Esophagus (tissue), 2 donors: ENCODE measurements at regions not wholly inside any gene's neighbourhood (a gene's known extent, or its start where the extent isn't known, plus 50 kb on each side); places are given as distances from the start of the nearest gene placed in this dataset.

ENCODE experiments used
- H3K27ac ChIP-seq, 2 donors: one replicate each; pipeline ENCODE4 v1.5.1; 2013; ENCODE audit warnings: low read depth in 2 of 2, mild to moderate bottlenecking in 2 of 2, inconsistent platforms in 1 of 2, low read length in 1 of 2, moderate library complexity in 1 of 2
- H3K27me3 ChIP-seq, 2 donors: one replicate each; pipeline ENCODE4 v1.6.1; 2013; ENCODE audit warnings: low read length in 2 of 2, control low read depth in 1 of 2, mild to moderate bottlenecking in 1 of 2; ENCODE audit not compliant: insufficient read depth in 2 of 2, control insufficient read depth in 1 of 2
- H3K36me3 ChIP-seq, 2 donors: one replicate each; pipeline ENCODE4 v1.6.1; 2013; ENCODE audit warnings: low read length in 1 of 2; ENCODE audit not compliant: control insufficient read depth in 2 of 2, insufficient read depth in 2 of 2
- H3K4me1 ChIP-seq, 2 donors: one replicate each; pipeline ENCODE4 v1.6.1; 2013; ENCODE audit warnings: low read length in 1 of 2; ENCODE audit not compliant: control insufficient read depth in 2 of 2, insufficient read depth in 2 of 2
- H3K4me3 ChIP-seq, 2 donors: one replicate each; pipeline ENCODE4 v1.5.1; 2013; ENCODE audit warnings: low read length in 2 of 2, mild to moderate bottlenecking in 2 of 2, low read depth in 1 of 2, moderate library complexity in 1 of 2
- H3K9me3 ChIP-seq, 2 donors: one replicate each; pipeline ENCODE4 v1.6.1; 2013; ENCODE audit warnings: mild to moderate bottlenecking in 2 of 2, low read depth in 1 of 2, low read length in 1 of 2, moderate library complexity in 1 of 2; ENCODE audit not compliant: control insufficient read depth in 2 of 2, insufficient read depth in 1 of 2
- WGBS, 2 donors: extraction: QIAGEN DNeasy Blood & Tissue Kit; methylation state at CpG; one replicate each; pipeline ENCODE4 v1.1.7; 2013; 5-methylcytosine and 5-hydroxymethylcytosine counted together
- donor health status: healthy with polysubstance abuse.
- donor health status: Bipolar disorder and iron deficiency.

DNA sequence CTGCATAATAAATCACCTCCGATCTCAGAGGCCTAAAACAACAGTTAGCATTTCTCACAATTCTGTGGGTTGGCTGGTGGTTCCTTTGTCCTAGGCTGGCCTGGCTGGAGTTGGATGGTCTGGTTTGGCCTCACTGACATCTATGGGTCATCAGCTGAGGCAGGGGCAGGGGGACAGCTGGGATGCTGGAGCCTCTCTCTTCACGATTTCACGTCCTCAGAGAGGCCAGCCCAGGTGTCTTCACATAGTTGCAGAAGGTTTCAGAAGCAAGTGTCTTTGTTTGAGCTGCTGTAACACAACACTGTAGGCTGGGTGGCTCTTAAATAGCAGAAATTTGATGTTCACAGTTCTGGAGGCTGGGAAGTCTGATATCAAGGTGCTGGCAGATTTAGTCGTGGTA, 155.5 kb upstream of the CACNA1E start:
- Histone ChIP-seq H3K27ac (no peak overlapping the region), H3K27me3 (no peaks in the 10 kb centered on the region), H3K36me3 (no peaks in the 10 kb centered on the region), H3K4me3 (no peak overlapping the region), H3K4me1 (no peaks in the 10 kb centered on the region), H3K9me3 (peaks cover 2 to 9% of the 10 kb centered on the region in 2 donors)
- 84 to 91% methylated on average over 4 of the region's 4 CpGs for WGBS, 2 donors

DNA sequence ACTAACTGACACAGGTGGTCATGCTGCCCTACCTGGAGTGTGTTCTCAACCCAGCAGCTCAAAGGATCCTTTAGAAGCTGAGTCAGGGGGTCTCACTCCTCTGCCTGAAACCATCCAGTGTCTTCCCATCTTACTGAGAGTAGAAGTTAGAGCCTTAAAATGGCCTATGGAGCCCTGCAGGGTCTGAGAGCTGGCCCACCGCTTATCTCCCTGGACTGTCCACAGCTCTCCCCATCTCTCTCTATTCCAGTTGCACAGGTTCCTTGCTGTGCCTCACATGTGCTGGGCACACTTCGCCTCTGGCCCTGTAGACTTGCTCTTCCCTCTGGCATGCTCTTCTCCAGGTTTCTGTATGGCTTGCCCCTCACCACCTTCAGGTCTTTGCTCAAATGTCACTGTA, 148.6 kb upstream of the CACNA1E start:
- H3K4me1 ChIP-seq = no peaks in the 10 kb centered on the region
- whole genome bisulfite sequencing, 2 donors = 92 to 98% methylated on average over 2 of the region's 2 CpGs
- no peaks in the 10 kb centered on the region for H3K27me3 ChIP-seq
- H3K9me3 ChIP-seq = no peaks in the 10 kb centered on the region
- no peak overlapping the region for H3K27ac ChIP-seq
- H3K36me3 ChIP-seq = no peaks in the 10 kb centered on the region
- no peak overlapping the region for H3K4me3 ChIP-seq

DNA sequence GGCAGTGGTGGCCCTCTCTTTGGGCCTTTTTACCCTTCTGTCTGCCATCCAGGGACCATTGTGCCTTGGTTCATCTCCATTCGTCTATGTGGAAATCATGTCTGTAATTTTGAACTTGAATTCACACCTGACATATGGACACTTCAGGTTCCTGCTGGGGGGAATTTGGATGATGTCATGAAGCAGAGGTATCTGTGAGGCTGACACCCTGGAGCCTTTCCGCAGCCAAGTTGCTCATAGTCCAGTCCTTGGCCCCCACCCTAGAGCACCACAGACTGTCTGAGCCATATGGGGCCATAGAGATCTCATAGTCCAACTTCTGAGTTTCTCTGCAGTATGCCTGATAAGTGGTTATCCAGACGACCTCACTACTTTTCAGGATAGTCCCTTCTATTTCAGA, 147.7 kb upstream of the CACNA1E start:
- H3K4me1 ChIP-seq = no peaks in the 10 kb centered on the region
- no peaks in the 10 kb centered on the region for H3K9me3 ChIP-seq
- H3K4me3 ChIP-seq = no peak overlapping the region
- no peaks in the 10 kb centered on the region for H3K36me3 ChIP-seq
- H3K27ac ChIP-seq = no peak overlapping the region
- WGBS, 2 donors = 79 to 88% methylated on average over 3 of the region's 3 CpGs
- H3K27me3 ChIP-seq = no peaks in the 10 kb centered on the region

DNA sequence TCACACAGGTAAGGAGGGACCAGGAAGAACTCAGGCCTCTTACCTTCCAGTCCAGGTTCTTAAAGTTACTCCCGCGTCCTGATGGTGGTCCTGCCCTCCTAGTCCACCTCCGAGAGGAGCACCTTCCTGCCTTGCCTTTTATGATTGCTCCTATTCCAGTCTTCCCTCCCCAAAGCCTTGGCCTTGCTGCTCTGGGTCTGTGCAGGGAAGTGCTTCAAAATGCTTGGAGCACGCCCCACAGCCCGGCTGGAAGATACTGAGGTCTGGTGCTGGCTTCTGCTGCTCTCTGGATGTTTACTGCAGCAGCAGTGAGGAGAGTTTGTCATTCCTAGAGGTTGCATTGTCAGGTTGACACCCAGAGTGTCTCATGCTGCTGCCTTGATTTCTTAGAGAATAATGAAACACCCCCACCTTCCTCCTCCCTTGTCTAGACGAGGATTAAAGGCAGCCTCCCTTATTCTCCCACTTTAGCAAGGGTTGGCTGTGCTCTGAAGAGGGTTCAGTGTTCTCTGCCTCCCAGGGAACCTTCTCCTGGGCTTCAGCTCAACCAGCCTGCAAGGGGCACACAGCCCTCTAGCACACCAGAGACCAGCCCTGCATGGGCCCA, 142.2 kb upstream of the CACNA1E start:
- no peaks in the 10 kb centered on the region for H3K4me1 ChIP-seq
- peaks cover 0 to 4% of the 10 kb centered on the region in 2 donors for H3K9me3 ChIP-seq
- H3K4me3 ChIP-seq = no peak overlapping the region
- WGBS, 2 donors = 74 to 82% methylated on average over 6 of the region's 6 CpGs
- no peaks in the 10 kb centered on the region for H3K27me3 ChIP-seq
- H3K36me3 ChIP-seq = no peaks in the 10 kb centered on the region
- no peak overlapping the region for H3K27ac ChIP-seq

DNA sequence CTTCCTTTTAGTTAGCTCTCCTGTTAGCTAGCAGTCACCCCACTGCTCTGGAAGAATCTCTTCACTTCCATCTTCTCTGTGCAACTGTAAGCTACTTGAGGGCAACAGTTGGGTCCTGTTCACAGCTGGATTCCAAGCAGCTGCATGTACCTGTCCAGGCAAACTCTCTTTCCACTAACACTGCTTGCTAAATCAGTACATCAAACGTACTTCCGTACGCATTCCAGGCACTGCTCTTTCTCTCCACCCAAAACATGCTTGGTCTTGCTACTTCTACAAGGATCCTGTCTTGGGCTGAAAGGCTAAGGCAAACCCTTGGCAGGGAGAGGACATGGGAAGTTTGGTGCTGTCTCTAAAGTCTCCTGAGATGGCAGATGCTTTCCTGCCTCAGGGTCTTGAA, 139.2 kb upstream of the CACNA1E start:
- Histone ChIP-seq H3K36me3 (no peaks in the 10 kb centered on the region), H3K27ac (no peak overlapping the region), H3K4me3 (no peak overlapping the region), H3K27me3 (no peaks in the 10 kb centered on the region), H3K4me1 (no peaks in the 10 kb centered on the region), H3K9me3 (peaks cover 0 to 4% of the 10 kb centered on the region in 2 donors)
- 50 to 60% methylated on average over 3 of the region's 3 CpGs for WGBS, 2 donors

DNA sequence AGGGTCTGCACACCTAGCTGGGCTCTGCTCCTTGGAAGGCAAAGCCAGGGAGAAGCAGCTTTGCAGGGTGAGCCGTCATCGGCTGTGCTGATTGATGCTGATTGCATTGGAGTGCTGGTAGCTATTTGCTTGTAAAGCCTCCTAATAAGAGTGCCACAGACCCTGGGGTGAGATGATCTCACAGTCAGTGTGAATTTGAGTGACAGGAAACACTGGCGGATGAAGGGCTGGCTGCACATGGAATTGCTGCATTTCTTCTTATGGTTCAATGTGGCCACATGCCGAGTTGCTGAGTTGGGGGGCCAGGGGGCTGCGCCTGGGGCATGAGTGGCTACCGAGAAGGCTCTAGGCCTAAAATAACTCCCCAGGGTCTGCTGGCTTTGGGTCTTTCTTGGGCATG, 138.2 kb upstream of the CACNA1E start:
- Histone ChIP-seq H3K4me1 (no peaks in the 10 kb centered on the region), H3K36me3 (no peaks in the 10 kb centered on the region), H3K27ac (no peak overlapping the region), H3K27me3 (no peaks in the 10 kb centered on the region), H3K9me3 (peaks cover 0 to 4% of the 10 kb centered on the region in 2 donors), H3K4me3 (no peak overlapping the region)
- WGBS, 2 donors = 68 to 70% methylated on average over 6 of the region's 6 CpGs

DNA sequence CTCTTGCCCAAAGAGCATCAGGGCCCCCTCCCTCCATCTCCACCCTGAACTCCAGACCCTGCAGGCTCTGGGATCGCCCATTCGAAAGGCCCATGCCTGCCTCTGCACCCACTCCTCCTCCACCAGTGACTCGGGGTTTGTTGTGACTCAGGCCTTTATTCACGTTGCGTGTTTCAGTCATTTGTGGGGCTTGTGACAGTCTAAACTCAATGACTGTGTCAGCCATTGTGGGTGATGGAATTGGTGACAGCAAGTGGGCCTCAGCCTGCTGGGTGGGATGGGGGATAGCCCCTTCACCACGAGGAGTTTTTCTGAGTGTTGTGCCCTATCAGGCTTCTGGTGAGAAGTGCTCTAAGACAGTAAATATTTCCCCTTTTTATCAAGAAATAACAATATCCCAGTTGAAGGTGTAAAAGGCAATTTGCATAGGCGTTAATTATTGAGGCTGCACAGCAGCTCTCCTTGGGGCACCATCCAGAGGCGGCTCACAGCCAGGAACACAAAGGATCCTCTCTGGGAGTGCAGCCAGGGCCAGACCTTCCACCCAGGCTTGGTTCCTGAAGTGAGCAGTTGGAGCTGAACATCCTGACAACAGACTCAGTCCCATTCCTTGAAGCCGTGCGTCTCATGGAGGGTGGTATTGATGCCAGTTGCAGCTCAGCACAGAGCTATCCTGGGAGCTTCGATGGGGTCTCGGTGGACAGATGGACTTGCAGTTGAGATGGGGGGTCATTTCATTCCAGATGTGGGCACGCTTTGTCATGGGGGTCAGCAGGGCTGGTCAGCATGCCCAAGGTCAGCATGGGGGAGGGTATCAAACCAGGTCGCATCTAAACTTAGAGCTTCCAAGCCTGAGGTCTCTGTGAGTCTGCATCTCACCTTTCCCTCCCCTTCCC, 135.6 kb upstream of the CACNA1E start:
- Histone ChIP-seq H3K27ac (no peak overlapping the region), H3K36me3 (no peaks in the 10 kb centered on the region), H3K4me3 (no peak overlapping the region), H3K4me1 (no peaks in the 10 kb centered on the region), H3K9me3 (peaks cover 0 to 6% of the 10 kb centered on the region in 2 donors), H3K27me3 (no peaks in the 10 kb centered on the region)
- 78% methylated on average over 14 of the region's 14 CpGs for WGBS, 2 donors

DNA sequence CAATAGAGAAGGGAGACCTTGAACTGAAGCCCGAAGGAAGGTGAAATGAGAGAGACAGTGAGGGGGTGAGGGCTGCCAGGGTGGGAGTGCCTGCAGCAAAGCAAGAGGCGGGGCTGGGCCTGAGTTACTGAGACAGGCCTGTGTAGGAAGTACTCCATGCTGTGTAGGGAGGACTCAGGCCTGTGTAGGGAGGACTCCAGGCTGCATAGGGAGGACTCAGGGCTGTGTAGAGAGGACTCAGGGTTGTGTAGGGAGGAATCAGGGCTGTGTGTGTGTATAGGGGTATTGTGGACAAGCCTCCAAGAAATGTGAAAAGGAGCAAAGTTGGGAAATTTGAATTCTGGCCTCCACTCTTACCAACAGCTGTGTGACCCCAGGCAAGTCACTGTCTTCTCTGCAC, 133.8 kb upstream of the CACNA1E start:
- no peaks in the 10 kb centered on the region for H3K4me1 ChIP-seq
- H3K36me3 ChIP-seq = no peaks in the 10 kb centered on the region
- 81 to 82% methylated on average over 2 of the region's 2 CpGs for WGBS, 2 donors
- no peak overlapping the region for H3K27ac ChIP-seq
- no peaks in the 10 kb centered on the region for H3K27me3 ChIP-seq
- peaks cover 0 to 2% of the 10 kb centered on the region in 2 donors for H3K9me3 ChIP-seq
- H3K4me3 ChIP-seq = no peak overlapping the region

DNA sequence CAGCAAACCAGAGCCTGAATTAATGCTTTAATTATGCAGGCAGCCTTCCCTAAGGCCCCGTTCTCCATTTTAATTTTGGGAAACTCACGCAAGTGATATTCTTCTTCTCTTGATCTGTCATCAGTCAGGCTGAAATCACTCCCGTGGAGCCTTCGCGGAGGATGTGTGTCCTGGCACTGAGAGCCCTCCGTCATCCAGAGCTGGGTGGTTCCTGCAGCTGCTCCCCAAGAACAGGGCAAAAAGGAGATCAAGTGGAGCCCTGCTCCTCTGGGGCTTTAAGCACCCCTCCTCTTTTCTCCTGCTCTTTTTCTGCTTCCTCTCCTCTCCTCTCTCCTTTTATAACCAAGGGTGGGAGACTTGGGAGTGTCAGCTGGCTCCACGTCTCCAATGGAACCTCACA, 133.2 kb upstream of the CACNA1E start:
- 89 to 90% methylated on average over 7 of the region's 7 CpGs for WGBS, 2 donors
- Histone ChIP-seq H3K4me3 (no peak overlapping the region), H3K27ac (no peak overlapping the region), H3K36me3 (no peaks in the 10 kb centered on the region), H3K27me3 (no peaks in the 10 kb centered on the region), H3K9me3 (peaks cover 0 to 2% of the 10 kb centered on the region in 2 donors), H3K4me1 (no peaks in the 10 kb centered on the region)

DNA sequence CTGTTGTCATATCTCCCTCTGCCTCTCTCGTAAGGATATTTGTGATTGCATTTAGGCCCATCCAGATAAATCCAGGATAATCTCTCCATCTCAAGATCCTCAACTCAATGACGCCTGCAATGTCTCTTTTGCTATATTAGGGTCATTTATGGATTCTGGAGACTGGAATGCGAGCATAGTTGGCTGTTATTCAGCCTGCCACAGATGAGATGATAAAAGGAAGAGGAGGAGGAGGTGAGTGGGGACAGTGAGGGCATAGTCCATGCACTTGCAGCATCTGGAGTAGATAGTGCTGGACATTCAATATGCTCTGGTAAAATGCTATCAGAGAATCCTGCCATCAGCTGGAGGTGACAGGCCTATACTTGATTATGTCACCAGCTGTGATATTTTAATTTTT, 131.6 kb upstream of the CACNA1E start:
- H3K4me1 ChIP-seq = no peaks in the 10 kb centered on the region
- WGBS, 2 donors = 82 to 93% methylated on average over 3 of the region's 3 CpGs
- no peaks in the 10 kb centered on the region for H3K36me3 ChIP-seq
- H3K27ac ChIP-seq = no peak overlapping the region
- no peak overlapping the region for H3K4me3 ChIP-seq
- H3K27me3 ChIP-seq = no peaks in the 10 kb centered on the region
- H3K9me3 ChIP-seq = peaks cover 0 to 2% of the 10 kb centered on the region in 2 donors
